DMS153 (cell line): ENCODE measurements at regions not wholly inside any gene's neighbourhood (a gene's known extent, or its start where the extent isn't known, plus 50 kb on each side); places are given as distances from the start of the nearest gene placed in this dataset.
"Not testable (repeated sequence)": the region's sequence is repeated elsewhere in the genome, so short reads cannot be mapped to it uniquely, and the experiment has no call there.

ENCODE experiments used
- DNase-seq: peaks from one replicate; lab custom pipeline; 2025; lab: John Stamatoyannopoulos, UW

- DNase-seq: no peak
Observed at GRCh38 chrX:41981481-41982013, 58.2 kb upstream of the CASK start.

DNA sequence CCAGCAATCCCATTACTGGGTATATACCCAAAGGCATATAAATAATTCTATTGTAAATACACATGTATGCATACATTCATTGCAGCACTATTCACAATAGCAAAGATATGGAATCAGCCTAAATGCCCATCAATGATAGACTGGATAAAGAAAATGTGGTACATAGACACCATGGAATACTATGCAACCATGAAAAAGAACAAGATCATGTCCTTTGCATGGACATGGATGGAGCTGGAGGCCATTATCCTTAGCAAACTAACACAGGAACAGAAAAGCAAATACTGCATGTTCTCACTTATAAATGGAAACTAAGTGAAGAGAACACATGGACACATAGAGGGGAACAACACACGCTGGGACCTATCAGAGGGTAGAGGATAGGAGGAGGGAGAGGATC, 51.3 kb upstream of the CASK start:
- not testable (repeated sequence) for DNase-seq

GRCh38 chrX:41973208-41973607, 49.9 kb upstream of the CASK start:
- no peak for DNase-seq
